ENCODE measurements at regions not wholly inside any gene's neighbourhood (a gene's known extent, or its start where the extent isn't known, plus 50 kb on each side); places are given as distances from the start of the nearest gene placed in this dataset.

GRCh38 chr13:54884682-54885081, 1856.1 kb downstream of the OLFM4 start:
- no peak for DNase-seq (ENCODE audit: low spot score)

GRCh38 chr13:54890976-54891375, 1862.4 kb downstream of the OLFM4 start:
- no peak for DNase-seq (ENCODE audit: low spot score)

- no peak for DNase-seq (ENCODE audit: low spot score)
These were observed 1872.7 kb downstream of the OLFM4 start for GRCh38 chr13:54901316-54901715.

- no peak for DNase-seq (ENCODE audit: low spot score)
These were observed 1883.8 kb downstream of the OLFM4 start for GRCh38 chr13:54912367-54912766.

GRCh38 chr13:54913668-54914067, 1885.1 kb downstream of the OLFM4 start:
- DNase-seq (ENCODE audit: low spot score), result no peak

- DNase-seq (ENCODE audit: low spot score), result no peak
These were observed 1898.9 kb downstream of the OLFM4 start for GRCh38 chr13:54927538-54927937.

- DNase-seq (ENCODE audit: low spot score), result no peak
These were observed 1899.5 kb downstream of the OLFM4 start for GRCh38 chr13:54928071-54928470.

- no peak for DNase-seq (ENCODE audit: low spot score)
These were observed 1905.5 kb downstream of the OLFM4 start for GRCh38 chr13:54934121-54934520.

- no peak for DNase-seq (ENCODE audit: low spot score)
These were observed 1917.4 kb downstream of the OLFM4 start for GRCh38 chr13:54945973-54946372.

GRCh38 chr13:54949735-54950134, 1921.1 kb downstream of the OLFM4 start:
- DNase-seq (ENCODE audit: low spot score), result no peak

GRCh38 chr13:54950546-54950945, 1921.9 kb downstream of the OLFM4 start:
- DNase-seq (ENCODE audit: low spot score), result no peak

- DNase-seq (ENCODE audit: low spot score), result no peak
These were observed 1925.2 kb downstream of the OLFM4 start for GRCh38 chr13:54953786-54954185.

- DNase-seq (ENCODE audit: low spot score), result no peak
These were observed 1930.2 kb downstream of the OLFM4 start for GRCh38 chr13:54958781-54959180.

- no peak for DNase-seq (ENCODE audit: low spot score)
These were observed 1937.3 kb downstream of the OLFM4 start for GRCh38 chr13:54965881-54966280.

- no peak for DNase-seq (ENCODE audit: low spot score)
These were observed 1944.2 kb downstream of the OLFM4 start for GRCh38 chr13:54972838-54973237.

- DNase-seq (ENCODE audit: low spot score), result no peak
These were observed 1947.1 kb downstream of the OLFM4 start for GRCh38 chr13:54975676-54976075.

- DNase-seq (ENCODE audit: low spot score), result no peak
These were observed 1952.0 kb downstream of the OLFM4 start for GRCh38 chr13:54980651-54981050.

- DNase-seq (ENCODE audit: low spot score), result no peak
These were observed 1960.8 kb downstream of the OLFM4 start for GRCh38 chr13:54989418-54989817.

GRCh38 chr13:54999399-54999907, 1970.8 kb downstream of the OLFM4 start:
- DNase-seq (ENCODE audit: low spot score), result no peak

GRCh38 chr13:55000043-55000442, 1971.4 kb downstream of the OLFM4 start:
- no peak for DNase-seq (ENCODE audit: low spot score)

GRCh38 chr13:55000844-55001243, 1972.2 kb downstream of the OLFM4 start:
- no peak for DNase-seq (ENCODE audit: low spot score)

GRCh38 chr13:55001881-55002280, 1973.3 kb downstream of the OLFM4 start:
- DNase-seq (ENCODE audit: low spot score), result no peak

GRCh38 chr13:55007681-55008080, 1979.1 kb downstream of the OLFM4 start:
- no peak for DNase-seq (ENCODE audit: low spot score)

GRCh38 chr13:55013051-55013450, 1984.4 kb downstream of the OLFM4 start:
- no peak for DNase-seq (ENCODE audit: low spot score)

GRCh38 chr13:55029280-55029679, 2000.7 kb downstream of the OLFM4 start:
- no peak for DNase-seq (ENCODE audit: low spot score)
